HepG2 (cell line): ENCODE measurements at regions not wholly inside any gene's neighbourhood (a gene's known extent, or its start where the extent isn't known, plus 50 kb on each side); places are given as distances from the start of the nearest gene placed in this dataset.
A peak's percentile ranks its signal among the peaks of the same experiment; 100 is the strongest.

Experiments
- ATAC-seq: fragments of 200-7000 bp; cut with Tn5 transposase; 3 replicates; pipeline ENCODE4 v1.9.1; 2020; ENCODE audit warnings: mild to moderate bottlenecking, moderate library complexity
- BruUV-seq: library from RNA; stranded (reverse); fragments of 400-500 nt; replicated peaks from 2 replicates; lab custom pipeline; 2021; lab: Mats Ljungman, UMichigan
- CTCF ChIA-PET: fragments of 300-600 bp; formaldehyde crosslinking; extraction: SDS; loops from one replicate; lab custom pipeline; 2021; ENCODE audit warnings: low total read pairs, inconsistent platforms, low intra/inter-chr PET ratio; lab: Yijun Ruan, JAX
- POLR2A ChIA-PET: fragments of 350-600 bp; sonication (Branson Sonifier 250); formaldehyde crosslinking; loops from one replicate; lab custom pipeline; 2020; ENCODE audit warnings: antibody characterized with exemption, inconsistent platforms; lab: Yijun Ruan, JAX
- DNase-seq: peaks from one replicate; pipeline ENCODE4 v3.0.0-alpha.2; 2015; ENCODE audit warnings: low spot score
- FAIRE-seq: peaks from 3 replicates; lab custom pipeline; 2011; peaks lifted over from hg19 to GRCh38; lab: Jason Lieb, UNC
- H2AFZ ChIP-seq: one replicate; pipeline ENCODE4 v1.6.1; 2011; ENCODE audit warnings: low read length, inconsistent platforms
- H3K27ac ChIP-seq: fragments of 300-600 bp; 3 replicates; pipeline ENCODE4 v1.8.0; 2011; ENCODE audit warnings: mixed run types, mild to moderate bottlenecking, mixed read lengths, low read length, inconsistent platforms; ENCODE audit not compliant: insufficient read depth; ENCODE audit errors: extremely low read length
- H3K27me3 ChIP-seq, 2 experiments: fragments of 200-600 bp in 1 of 2; 2 replicates in 1 of 2; 3 replicates in 1 of 2; pipeline versions ENCODE4 v1.6.0 to v1.8.0; 2011; ENCODE audit warnings: low read length in 2 of 2, mild to moderate bottlenecking in 2 of 2, moderate library complexity in 2 of 2, inconsistent platforms in 1 of 2; ENCODE audit not compliant: insufficient read depth in 2 of 2, control insufficient read depth in 1 of 2
- H3K36me3 ChIP-seq, 2 experiments: fragments of 200-600 bp in 1 of 2; replicated peaks in 1 of 2; 2 replicates in 1 of 2; 3 replicates in 1 of 2; pipeline versions ENCODE4 v1.5.1 to v1.8.0; 2011; ENCODE audit warnings: low read length in 2 of 2, inconsistent platforms in 1 of 2; ENCODE audit not compliant: insufficient read depth in 2 of 2, control insufficient read depth in 1 of 2
- H3K4me1 ChIP-seq: 2 replicates; pipeline ENCODE4 v1.5.1; 2012; ENCODE audit warnings: low read length, inconsistent platforms; ENCODE audit not compliant: insufficient read depth
- H3K4me2 ChIP-seq: 2 replicates; pipeline ENCODE4 v1.6.0; 2011; ENCODE audit warnings: low read depth, low read length, inconsistent platforms
- H3K4me3 ChIP-seq, 3 experiments: fragments of 200-600 bp in 1 of 3; sonication (generic), shearing (Covaris generic) in 1 of 3; replicated peaks in 1 of 3; 2 replicates each; pipeline ENCODE4 v1.5.1; 2011 to 2016; ENCODE audit warnings: low read length in 3 of 3, inconsistent platforms in 2 of 3, low read depth in 2 of 3, mild to moderate bottlenecking in 2 of 3, control low read depth in 1 of 3, mixed read lengths in 1 of 3; ENCODE audit not compliant: insufficient read depth in 1 of 3
- H3K79me2 ChIP-seq: one replicate; pipeline ENCODE4 v1.6.1; 2011; ENCODE audit warnings: low read length, inconsistent platforms; ENCODE audit not compliant: insufficient read depth
- H3K9ac ChIP-seq: 2 replicates; pipeline ENCODE4 v1.6.0; 2011; ENCODE audit warnings: mild to moderate bottlenecking, low read depth, low read length, inconsistent platforms; ENCODE audit not compliant: insufficient read depth
- H3K9me3 ChIP-seq: 2 replicates; pipeline ENCODE4 v1.5.1; 2012; ENCODE audit warnings: mild to moderate bottlenecking, low read length
- H4K20me1 ChIP-seq: 2 replicates; pipeline ENCODE4 v1.6.0; 2011; ENCODE audit warnings: inconsistent platforms, mild to moderate bottlenecking, low read length, moderate library complexity; ENCODE audit not compliant: insufficient read depth
- ARNTL ChIP-seq: sonication (generic); formaldehyde crosslinking; IDR thresholded peaks from 2 replicates; pipeline ENCODE4 v1.4.0; 2020; ENCODE audit warnings: mild to moderate bottlenecking, missing genetic modification reagents
- BATF2 ChIP-seq: sonication (generic); formaldehyde crosslinking; IDR thresholded peaks from 2 replicates; pipeline ENCODE4 v1.8.0; 2022; ENCODE audit warnings: mild to moderate bottlenecking, missing genetic modification reagents, moderate library complexity
- DMTF1 ChIP-seq: sonication (generic); formaldehyde crosslinking; IDR thresholded peaks from 2 replicates; pipeline ENCODE4 v1.4.0; 2020; ENCODE audit warnings: mild to moderate bottlenecking, missing genetic modification reagents
- E2F5 ChIP-seq: sonication (generic); formaldehyde crosslinking; conservative IDR thresholded peaks from 2 replicates; pipeline ENCODE4 v1.4.0; 2020; ENCODE audit warnings: missing genetic modification reagents
- HNF4G ChIP-seq, 2 experiments: sonication (generic) in 1 of 2; formaldehyde crosslinking in 1 of 2; IDR thresholded peaks; 2 replicates each; pipeline versions ENCODE4 v1.4.0 to v1.6.1; 2011 to 2020; ENCODE audit warnings: borderline replicate concordance in 2 of 2, low read depth in 2 of 2, mild to moderate bottlenecking in 2 of 2, low read length in 1 of 2, missing genetic modification reagents in 1 of 2, moderate library complexity in 1 of 2
- KDM6A ChIP-seq: IDR thresholded peaks from 2 replicates; pipeline ENCODE4 v1.6.1; 2016; ENCODE audit warnings: low read depth
- MED1 ChIP-seq: sonication (generic); formaldehyde crosslinking; IDR thresholded peaks from 2 replicates; pipeline ENCODE4 v1.4.0; 2020; ENCODE audit warnings: missing genetic modification reagents
- STAG1 ChIP-seq: sonication (generic); formaldehyde crosslinking; IDR thresholded peaks from 2 replicates; pipeline ENCODE4 v1.4.0; 2020; ENCODE audit warnings: missing genetic modification reagents
- TOE1 ChIP-seq: sonication (generic); formaldehyde crosslinking; IDR thresholded peaks from 2 replicates; pipeline ENCODE4 v1.4.0; 2020; ENCODE audit warnings: mild to moderate bottlenecking, missing genetic modification reagents
- YEATS4 ChIP-seq: sonication (generic); formaldehyde crosslinking; IDR thresholded peaks from 2 replicates; pipeline ENCODE4 v1.4.0; 2020; ENCODE audit warnings: missing genetic modification reagents, borderline replicate concordance
- ZNF12 ChIP-seq: sonication (generic); formaldehyde crosslinking; IDR thresholded peaks from 2 replicates; pipeline ENCODE4 v1.5.0; 2020; ENCODE audit warnings: missing genetic modification reagents
- ZNF768 ChIP-seq: sonication (generic); formaldehyde crosslinking; IDR thresholded peaks from 2 replicates; pipeline ENCODE4 v1.4.0; 2020; ENCODE audit warnings: missing genetic modification reagents
- WGBS: methylation state at CpG from one replicate; pipeline ENCODE4 v1.1.6; 2017; ENCODE audit warnings: low lambda C conversion rate; 5-methylcytosine and 5-hydroxymethylcytosine counted together
- in situ Hi-C: cut with HindIII; loops from 2 replicates; pipeline ENCODE4 v1.10.0; 2017; ENCODE audit warnings: low pct_unique_long_range_greater_than_20kb; ENCODE audit not compliant: extremely low pct_ligation_motif_present
- intact Hi-C: fragments of 100-400 bp; cut with micrococcal nuclease; formaldehyde crosslinking; loops from one replicate; pipeline ENCODE4 v1.10.0; 2022; ENCODE audit not compliant: unreplicated experiment

- H3K4me2 ChIP-seq, result no peak overlapping the region
- H3K36me3 ChIP-seq, result no peaks in the 10 kb centered on the region
- H3K9ac ChIP-seq, result no peak overlapping the region
- no peaks in the 10 kb centered on the region for H3K4me1 ChIP-seq
- DNase-seq (no peak), FAIRE-seq (no peak), ATAC-seq (peak; percentile 56; the same call in 1 of the 3 replicates)
- no peak overlapping the region for H3K27ac ChIP-seq
- H4K20me1 ChIP-seq, result no peaks in the 10 kb centered on the region
- CTCF ChIA-PET, result no interaction called here
- H3K9me3 ChIP-seq, result no peaks in the 10 kb centered on the region
- no TSS peak for BruUV-seq
- H2AFZ ChIP-seq, result no peak overlapping the region
- no peaks in the 10 kb centered on the region for H3K79me2 ChIP-seq
- in situ Hi-C loops, result no loop called here
- WGBS, result 17% methylated on average over 7 of the region's 8 CpGs
- intact Hi-C loops, result no loop called here
- no peaks in the 10 kb centered on the region for H3K27me3 ChIP-seq
- H3K4me3 ChIP-seq, result no peak overlapping the region
- TF ChIP-seq ZNF768 (no peak), TOE1 (no peak), BATF2 (CRISPR knock-in tag) (no peak), KDM6A (CRISPR knock-in tag) (no peak), E2F5 (CRISPR knock-in tag) (no peak), STAG1 (CRISPR knock-in tag) (no peak), HNF4G (IDR thresholded peaks at IDR 0.05; ENCODE audit: borderline replicate concordance, low read depth, low read length) (no peak), HNF4G (CRISPR knock-in tag; IDR thresholded peaks at IDR 0.05; ENCODE audit: borderline replicate concordance, low read depth) (no peak), MED1 (CRISPR knock-in tag) (no peak), YEATS4 (CRISPR knock-in tag) (no peak), ARNTL (CRISPR knock-in tag) (no peak), ZNF12 (CRISPR knock-in tag) (no peak), DMTF1 (CRISPR knock-in tag) (no peak)
- TF ChIP-seq, all 625 proteins: peak for 0
- POLR2A ChIA-PET, result no interaction called here
These were observed 549.8 kb upstream of the PRKX start for GRCh38 chrX:4263030-4263803.
